Stimulated activated CD4-positive, alpha-beta T cell treated with anti-CD3 and anti-CD28 coated beads, Interleukin-2, amount 100 ng/mL, for 4 hours (primary cell): ENCODE measurements at regions not wholly inside any gene's neighbourhood (a gene's known extent, or its start where the extent isn't known, plus 50 kb on each side); places are given as distances from the start of the nearest gene placed in this dataset.

Experiments
- DNase-seq: peaks from one replicate; pipeline ENCODE4 v3.0.0-alpha.2; 2020; ENCODE audit warnings: low read depth

- no peak for DNase-seq
Measured at GRCh38 chr1:58911841-58912499, 128.1 kb upstream of the JUN start.

- no peak for DNase-seq
Measured at GRCh38 chr1:58914925-58915324, 131.1 kb upstream of the JUN start.

GRCh38 chr1:58917436-58917835 is 133.6 kb upstream of the JUN start:
- DNase-seq = no peak

- no peak for DNase-seq
Measured at GRCh38 chr1:58919226-58919958, 135.5 kb upstream of the JUN start.

GRCh38 chr1:58919959-58920321 is 136.1 kb upstream of the JUN start:
- no peak for DNase-seq

GRCh38 chr1:58921342-58921741 is 137.5 kb upstream of the JUN start:
- no peak for DNase-seq

- DNase-seq = no peak
Measured at GRCh38 chr1:58921751-58922150, 137.9 kb upstream of the JUN start.

- DNase-seq = no peak
Measured at GRCh38 chr1:58922302-58923089, 138.6 kb upstream of the JUN start.

- no peak for DNase-seq
Measured at GRCh38 chr1:58923090-58923470, 139.2 kb upstream of the JUN start.

- DNase-seq = no peak
Measured at GRCh38 chr1:58924016-58924565, 140.2 kb upstream of the JUN start.

GRCh38 chr1:58924821-58925220 is 141.0 kb upstream of the JUN start:
- DNase-seq = no peak

- DNase-seq = no peak
Measured at GRCh38 chr1:58925247-58925646, 141.4 kb upstream of the JUN start.

GRCh38 chr1:58926152-58926551 is 142.3 kb upstream of the JUN start:
- DNase-seq = no peak

- no peak for DNase-seq
Measured at GRCh38 chr1:58927041-58927721, 143.3 kb upstream of the JUN start.

- DNase-seq = no peak
Measured at GRCh38 chr1:58927722-58928085, 143.9 kb upstream of the JUN start.

GRCh38 chr1:58928514-58928913 is 144.7 kb upstream of the JUN start:
- no peak for DNase-seq

GRCh38 chr1:58929671-58930325 is 146.0 kb upstream of the JUN start:
- DNase-seq = peak; percentile 87

GRCh38 chr1:58931024-58931423 is 147.2 kb upstream of the JUN start:
- DNase-seq = no peak

- no peak for DNase-seq
Measured at GRCh38 chr1:58931756-58932155, 147.9 kb upstream of the JUN start.

GRCh38 chr1:58932859-58933598 is 149.2 kb upstream of the JUN start:
- no peak for DNase-seq

- DNase-seq = no peak
Measured at GRCh38 chr1:58933599-58933926, 149.7 kb upstream of the JUN start.
